Gastrocnemius medialis (tissue), 4 donors: ENCODE measurements at regions not wholly inside any gene's neighbourhood (a gene's known extent, or its start where the extent isn't known, plus 50 kb on each side); places are given as distances from the start of the nearest gene placed in this dataset.

Experiments
- ATAC-seq, 2 donors: fragments of 150-250 bp; one replicate each; pipeline ENCODE4 v1.9.1; 2016
- DNase-seq, 2 donors: peaks; one replicate each; pipeline ENCODE4 v3.0.0-alpha.2; 2019
- H3K27ac ChIP-seq, 4 donors: fragments of 200-600 bp; sonication (generic); 1 replicate in 1 of 4; 2 replicates in 3 of 4; pipeline ENCODE4 v1.5.1; 2016 to 2018; ENCODE audit warnings: mild to moderate bottlenecking in 2 of 4, moderate library complexity in 1 of 4
- H3K27me3 ChIP-seq, 3 donors: fragments of 200-600 bp; sonication (generic) in 2 of 3; 1 replicate in 1 of 3; 2 replicates in 2 of 3; pipeline versions ENCODE4 v1.5.1 to v1.6.0; 2016 to 2019; ENCODE audit warnings: mild to moderate bottlenecking in 1 of 3, moderate library complexity in 1 of 3
- H3K36me3 ChIP-seq, 2 donors: fragments of 200-600 bp; sonication (generic) in 1 of 2; one replicate each; pipeline ENCODE4 v1.5.1; 2017 to 2018
- H3K4me1 ChIP-seq, 2 donors: fragments of 200-600 bp; sonication (generic) in 1 of 2; one replicate each; pipeline ENCODE4 v1.5.1; 2016 to 2017; ENCODE audit warnings: mild to moderate bottlenecking in 2 of 2
- H3K4me3 ChIP-seq, 4 donors: fragments of 200-600 bp; sonication (generic) in 3 of 4; 1 replicate in 1 of 4; 2 replicates in 3 of 4; pipeline ENCODE4 v1.5.1; 2016 to 2019; ENCODE audit warnings: mild to moderate bottlenecking in 2 of 4
- H3K9me3 ChIP-seq, 3 donors: fragments of 200-600 bp; sonication (generic) in 2 of 3; 1 replicate in 1 of 3; 2 replicates in 2 of 3; pipeline ENCODE4 v1.5.1; 2016 to 2019
- POLR2A ChIP-seq, 2 donors: fragments of 450-650 bp; IDR thresholded peaks; one replicate each; pipeline ENCODE4 v1.6.1; 2017; ENCODE audit warnings: antibody characterized with exemption in 2 of 2, mild to moderate bottlenecking in 2 of 2, moderate library complexity in 2 of 2
- in situ Hi-C, 4 donors: fragments of 200-750 bp; cut with MboI; loops; one replicate each; pipeline versions ENCODE4 v1.15.0 to v1.8.0; 2017; ENCODE audit warnings: low sequenced_read_pairs in 4 of 4
- intact Hi-C: fragments of 100-400 bp; cut with DNase I; formaldehyde crosslinking; loops from one replicate; pipeline ENCODE4 v1.15.1; 2023; ENCODE audit warnings: low total_unique reads
- TF ChIP-seq, protein P1 (sequence below), 5 experiments: fragments of 450-650 bp in 3 of 5; fragments of 200-600 bp in 2 of 5; sonication (generic) in 2 of 5; IDR thresholded peaks in 4 of 5; conservative IDR thresholded peaks in 1 of 5; 1 replicate in 4 of 5; 2 replicates in 1 of 5; pipeline ENCODE4 v1.5.1; 2016 to 2019; ENCODE audit warnings: antibody characterized with exemption in 5 of 5, mild to moderate bottlenecking in 3 of 5, moderate library complexity in 3 of 5

DNA sequence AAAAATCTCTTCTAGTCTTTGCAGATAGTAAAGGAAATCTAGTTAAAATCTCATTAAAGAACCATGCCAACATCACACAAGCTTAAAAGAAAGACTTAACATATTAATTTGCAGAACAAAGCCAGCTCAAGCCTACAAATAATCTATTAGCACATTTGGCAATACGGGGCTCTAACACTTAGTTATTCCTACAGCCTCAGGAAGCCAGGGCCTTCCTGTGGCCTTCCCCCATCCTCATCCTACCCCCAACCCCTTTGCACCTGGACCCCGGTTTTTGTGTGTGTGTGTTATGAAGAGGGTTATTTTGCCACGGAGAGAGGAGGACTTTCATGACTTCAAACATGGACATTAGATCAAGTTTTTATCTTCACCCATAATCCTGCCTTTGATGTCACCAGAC, 64.6 kb downstream of the FOXB2 start:
- Histone ChIP-seq H3K36me3 (no peaks in the 10 kb centered on the region), H3K4me1 (no peaks in the 10 kb centered on the region), H3K27me3 (no peaks in the 10 kb centered on the region), H3K27ac (no peak overlapping the region), H3K9me3 (no peaks in the 10 kb centered on the region), H3K4me3 (no peak overlapping the region)
- in situ Hi-C loops = no loop called here
- DNase-seq (no peak), ATAC-seq (no peak)
- TF ChIP-seq, protein P1, sequence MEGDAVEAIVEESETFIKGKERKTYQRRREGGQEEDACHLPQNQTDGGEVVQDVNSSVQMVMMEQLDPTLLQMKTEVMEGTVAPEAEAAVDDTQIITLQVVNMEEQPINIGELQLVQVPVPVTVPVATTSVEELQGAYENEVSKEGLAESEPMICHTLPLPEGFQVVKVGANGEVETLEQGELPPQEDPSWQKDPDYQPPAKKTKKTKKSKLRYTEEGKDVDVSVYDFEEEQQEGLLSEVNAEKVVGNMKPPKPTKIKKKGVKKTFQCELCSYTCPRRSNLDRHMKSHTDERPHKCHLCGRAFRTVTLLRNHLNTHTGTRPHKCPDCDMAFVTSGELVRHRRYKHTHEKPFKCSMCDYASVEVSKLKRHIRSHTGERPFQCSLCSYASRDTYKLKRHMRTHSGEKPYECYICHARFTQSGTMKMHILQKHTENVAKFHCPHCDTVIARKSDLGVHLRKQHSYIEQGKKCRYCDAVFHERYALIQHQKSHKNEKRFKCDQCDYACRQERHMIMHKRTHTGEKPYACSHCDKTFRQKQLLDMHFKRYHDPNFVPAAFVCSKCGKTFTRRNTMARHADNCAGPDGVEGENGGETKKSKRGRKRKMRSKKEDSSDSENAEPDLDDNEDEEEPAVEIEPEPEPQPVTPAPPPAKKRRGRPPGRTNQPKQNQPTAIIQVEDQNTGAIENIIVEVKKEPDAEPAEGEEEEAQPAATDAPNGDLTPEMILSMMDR (IDR thresholded peaks at IDR 0.05 in 4 of 5, conservative IDR thresholded peaks at IDR 0.05 in 1 of 5) = no peak
- TF ChIP-seq POLR2A (IDR thresholded peaks at IDR 0.05) = no peak
- intact Hi-C loops = no loop called here

DNA sequence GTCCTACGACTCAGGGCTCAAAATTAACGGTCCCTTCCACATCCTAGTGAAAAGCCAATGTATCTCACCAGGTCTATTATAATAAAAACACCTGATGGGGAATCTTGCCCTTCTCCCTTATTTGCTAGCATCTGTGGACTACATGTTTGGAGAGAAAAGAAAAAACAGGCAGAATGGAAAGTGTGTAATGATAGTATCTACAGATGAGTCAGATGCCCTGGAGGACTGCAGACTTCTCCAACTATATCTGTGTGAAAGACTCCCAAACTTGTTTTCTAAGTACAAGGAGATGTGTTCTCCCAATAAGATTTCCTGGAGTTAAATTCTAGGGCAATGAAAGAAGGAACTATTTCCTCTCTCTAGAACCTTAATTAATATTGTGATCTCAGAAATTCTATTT, 66.0 kb downstream of the FOXB2 start:
- no peaks in the 10 kb centered on the region for H3K9me3 ChIP-seq
- ATAC-seq (no peak), DNase-seq (no peak)
- no peaks in the 10 kb centered on the region for H3K27me3 ChIP-seq
- H3K27ac ChIP-seq = no peak overlapping the region
- intact Hi-C loops (no loop called here), in situ Hi-C loops (no loop called here)
- H3K4me1 ChIP-seq = no peaks in the 10 kb centered on the region
- TF ChIP-seq, protein P1 (IDR thresholded peaks at IDR 0.05 in 4 of 5, conservative IDR thresholded peaks at IDR 0.05 in 1 of 5) = no peak
- no peak for TF ChIP-seq POLR2A (IDR thresholded peaks at IDR 0.05)
- no peaks in the 10 kb centered on the region for H3K36me3 ChIP-seq
- H3K4me3 ChIP-seq = no peak overlapping the region

DNA sequence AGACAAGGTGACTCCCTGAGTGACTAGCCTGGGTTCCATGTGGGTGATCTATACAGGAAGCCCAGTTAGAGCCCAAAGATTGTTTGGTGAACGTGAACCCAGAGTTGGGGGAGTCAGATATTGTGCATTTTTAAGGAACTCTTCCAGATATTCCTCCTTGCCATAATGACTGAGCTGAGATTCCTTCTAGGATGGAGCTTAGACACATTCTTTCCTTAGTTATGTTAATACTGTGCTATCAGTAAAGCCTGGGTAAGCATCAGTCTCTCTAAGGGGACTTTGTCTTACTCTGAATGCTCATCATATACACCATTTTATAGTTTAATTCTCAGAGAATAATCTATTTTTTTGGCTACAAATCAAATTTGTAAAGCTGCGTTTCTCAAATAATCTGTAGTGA, 68.1 kb downstream of the FOXB2 start:
- TF ChIP-seq, protein P1 (IDR thresholded peaks at IDR 0.05 in 4 of 5, conservative IDR thresholded peaks at IDR 0.05 in 1 of 5) = no peak
- no peak for TF ChIP-seq POLR2A (IDR thresholded peaks at IDR 0.05)
- Histone ChIP-seq H3K36me3 (no peaks in the 10 kb centered on the region), H3K4me1 (no peaks in the 10 kb centered on the region), H3K4me3 (no peak overlapping the region), H3K27me3 (no peaks in the 10 kb centered on the region), H3K27ac (no peak overlapping the region), H3K9me3 (no peaks in the 10 kb centered on the region)
- intact Hi-C loops = no loop called here
- ATAC-seq (no peak), DNase-seq (no peak)
- in situ Hi-C loops = no loop called here

DNA sequence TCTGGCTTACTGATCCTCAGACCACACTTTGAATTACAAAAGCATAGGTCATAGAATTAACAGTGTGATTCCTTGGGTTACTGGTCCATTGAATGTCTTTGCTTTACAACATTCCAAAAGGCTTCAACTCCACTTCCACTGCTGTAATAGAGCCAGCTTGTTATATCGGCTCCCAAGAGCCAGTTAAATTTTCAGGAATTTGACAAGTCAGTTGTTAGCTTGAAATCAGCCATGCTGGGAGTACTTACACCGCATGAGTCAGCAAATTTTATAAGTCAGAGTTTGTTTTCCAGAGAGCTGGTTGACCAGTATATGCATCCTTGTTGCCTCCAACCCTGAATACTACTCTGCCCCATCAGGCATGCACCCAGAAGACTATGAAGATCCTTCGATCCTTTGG, 73.1 kb downstream of the FOXB2 start:
- TF ChIP-seq, protein P1 (IDR thresholded peaks at IDR 0.05 in 4 of 5, conservative IDR thresholded peaks at IDR 0.05 in 1 of 5) = no peak
- TF ChIP-seq POLR2A (IDR thresholded peaks at IDR 0.05) = no peak
- Histone ChIP-seq H3K9me3 (no peaks in the 10 kb centered on the region), H3K27ac (no peak overlapping the region), H3K4me3 (no peak overlapping the region), H3K27me3 (no peaks in the 10 kb centered on the region), H3K36me3 (no peaks in the 10 kb centered on the region), H3K4me1 (no peaks in the 10 kb centered on the region)
- DNase-seq = no peak
- intact Hi-C loops (no loop called here), in situ Hi-C loops (no loop called here)
- ATAC-seq = no peak

DNA sequence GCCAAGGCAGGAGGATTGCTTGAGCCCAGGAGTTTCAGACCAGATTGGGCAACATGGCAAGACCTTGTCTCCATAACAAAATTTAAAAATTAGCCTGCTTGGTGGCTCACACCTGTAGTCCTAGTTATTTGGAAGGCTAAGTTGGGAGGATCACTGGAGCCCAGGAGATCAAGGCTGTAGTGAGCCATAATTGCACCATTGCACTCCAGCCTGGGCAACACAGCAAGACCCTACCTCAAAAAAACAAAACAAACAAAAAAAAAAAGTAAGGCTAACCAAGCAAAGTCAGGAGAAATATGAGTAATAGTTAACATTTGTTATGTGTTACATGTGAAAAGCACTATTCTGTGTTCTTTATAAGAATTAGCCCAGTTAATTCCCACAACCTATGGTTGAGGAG, 74.7 kb downstream of the FOXB2 start:
- no peaks in the 10 kb centered on the region for H3K27me3 ChIP-seq
- in situ Hi-C loops = no loop called here
- ATAC-seq (no peak), DNase-seq (no peak)
- H3K9me3 ChIP-seq = no peaks in the 10 kb centered on the region
- H3K4me1 ChIP-seq = no peaks in the 10 kb centered on the region
- TF ChIP-seq, protein P1 (IDR thresholded peaks at IDR 0.05 in 4 of 5, conservative IDR thresholded peaks at IDR 0.05 in 1 of 5) = no peak
- TF ChIP-seq POLR2A (IDR thresholded peaks at IDR 0.05) = no peak
- no peak overlapping the region for H3K27ac ChIP-seq
- no peak overlapping the region for H3K4me3 ChIP-seq
- intact Hi-C loops = no loop called here
- H3K36me3 ChIP-seq = no peaks in the 10 kb centered on the region
